H7 (cell line): ENCODE measurements at regions not wholly inside any gene's neighbourhood (a gene's known extent, or its start where the extent isn't known, plus 50 kb on each side); places are given as distances from the start of the nearest gene placed in this dataset.
"Not testable (repeated sequence)": the region's sequence is repeated elsewhere in the genome, so short reads cannot be mapped to it uniquely, and the experiment has no call there.

Experiments used
- DNase-seq: peaks from one replicate; pipeline ENCODE4 v3.0.0; 2012
- H3K27me3 ChIP-seq: 2 replicates; pipeline ENCODE4 v1.6.0; 2011; ENCODE audit warnings: mild to moderate bottlenecking, low read length; ENCODE audit not compliant: control insufficient read depth, insufficient read depth
- H3K36me3 ChIP-seq: replicated peaks from 2 replicates; pipeline ENCODE4 v1.5.1; 2011; ENCODE audit warnings: low read length; ENCODE audit not compliant: control insufficient read depth, insufficient read depth
- H3K4me3 ChIP-seq: 2 replicates; pipeline ENCODE4 v1.5.1; 2011; ENCODE audit warnings: low read depth, mild to moderate bottlenecking, control low read depth, low read length, moderate library complexity; ENCODE audit not compliant: insufficient read depth

- H3K36me3 ChIP-seq: no peaks in the 10 kb centered on the region
- no peaks in the 10 kb centered on the region for H3K27me3 ChIP-seq
- DNase-seq: no peak
- H3K4me3 ChIP-seq: no peak overlapping the region
Measured at GRCh38 chr2:176944998-176945397, 267.6 kb upstream of the HNRNPA3 start.

GRCh38 chr2:176947754-176948153 lies 264.8 kb upstream of the HNRNPA3 start:
- Histone ChIP-seq H3K4me3 (no peak overlapping the region), H3K36me3 (no peaks in the 10 kb centered on the region), H3K27me3 (no peaks in the 10 kb centered on the region)
- no peak for DNase-seq

- DNase-seq, H3K36me3 ChIP-seq, H3K4me3 ChIP-seq, H3K27me3 ChIP-seq: not testable (repeated sequence)
Measured at GRCh38 chr2:176951218-176951617, 261.4 kb upstream of the HNRNPA3 start.

- no peak for DNase-seq
- Histone ChIP-seq H3K36me3 (no peaks in the 10 kb centered on the region), H3K27me3 (no peaks in the 10 kb centered on the region; the same call in 1 of the 2 replicates), H3K4me3 (no peak overlapping the region)
Measured at GRCh38 chr2:176956791-176957190, 255.8 kb upstream of the HNRNPA3 start.

GRCh38 chr2:176959614-176960013 lies 253.0 kb upstream of the HNRNPA3 start:
- Histone ChIP-seq H3K27me3 (no peaks in the 10 kb centered on the region; the same call in 1 of the 2 replicates), H3K4me3 (no peak overlapping the region), H3K36me3 (no peaks in the 10 kb centered on the region)
- no peak for DNase-seq

GRCh38 chr2:176960061-176960460 lies 252.5 kb upstream of the HNRNPA3 start:
- H3K27me3 ChIP-seq: no peaks in the 10 kb centered on the region; the same call in 1 of the 2 replicates
- no peaks in the 10 kb centered on the region for H3K36me3 ChIP-seq
- H3K4me3 ChIP-seq: no peak overlapping the region
- DNase-seq: no peak

GRCh38 chr2:176960736-176961520 lies 251.7 kb upstream of the HNRNPA3 start:
- DNase-seq: peak; percentile 6
- Histone ChIP-seq H3K36me3 (no peaks in the 10 kb centered on the region), H3K4me3 (no peak overlapping the region), H3K27me3 (no peaks in the 10 kb centered on the region; the same call in 1 of the 2 replicates)

GRCh38 chr2:176961775-176962619 lies 250.6 kb upstream of the HNRNPA3 start:
- Histone ChIP-seq H3K36me3 (no peaks in the 10 kb centered on the region), H3K4me3 (no peak overlapping the region), H3K27me3 (no peaks in the 10 kb centered on the region; the same call in 1 of the 2 replicates)
- peak; percentile 6 for DNase-seq

- Histone ChIP-seq H3K36me3 (no peaks in the 10 kb centered on the region), H3K4me3 (no peak overlapping the region), H3K27me3 (no peaks in the 10 kb centered on the region; the same call in 1 of the 2 replicates)
- no peak for DNase-seq
Measured at GRCh38 chr2:176963568-176964287, 248.9 kb upstream of the HNRNPA3 start.

GRCh38 chr2:176967911-176968450 lies 244.6 kb upstream of the HNRNPA3 start:
- no peak overlapping the region for H3K4me3 ChIP-seq
- no peaks in the 10 kb centered on the region for H3K27me3 ChIP-seq
- no peaks in the 10 kb centered on the region for H3K36me3 ChIP-seq
- DNase-seq: no peak

GRCh38 chr2:176969642-176970359 lies 242.8 kb upstream of the HNRNPA3 start:
- Histone ChIP-seq H3K4me3 (no peak overlapping the region), H3K36me3 (no peaks in the 10 kb centered on the region), H3K27me3 (no peaks in the 10 kb centered on the region)
- no peak for DNase-seq

- Histone ChIP-seq H3K4me3 (no peak overlapping the region), H3K36me3 (no peaks in the 10 kb centered on the region), H3K27me3 (no peaks in the 10 kb centered on the region)
- no peak for DNase-seq
Measured at GRCh38 chr2:176976736-176977685, 235.6 kb upstream of the HNRNPA3 start.

GRCh38 chr2:176978921-176979320 lies 233.7 kb upstream of the HNRNPA3 start:
- no peaks in the 10 kb centered on the region for H3K36me3 ChIP-seq
- H3K27me3 ChIP-seq: no peaks in the 10 kb centered on the region
- no peak overlapping the region for H3K4me3 ChIP-seq
- DNase-seq: no peak
